ENCODE measurements at regions not wholly inside any gene's neighbourhood (a gene's known extent, or its start where the extent isn't known, plus 50 kb on each side); places are given as distances from the start of the nearest gene placed in this dataset.

DNA sequence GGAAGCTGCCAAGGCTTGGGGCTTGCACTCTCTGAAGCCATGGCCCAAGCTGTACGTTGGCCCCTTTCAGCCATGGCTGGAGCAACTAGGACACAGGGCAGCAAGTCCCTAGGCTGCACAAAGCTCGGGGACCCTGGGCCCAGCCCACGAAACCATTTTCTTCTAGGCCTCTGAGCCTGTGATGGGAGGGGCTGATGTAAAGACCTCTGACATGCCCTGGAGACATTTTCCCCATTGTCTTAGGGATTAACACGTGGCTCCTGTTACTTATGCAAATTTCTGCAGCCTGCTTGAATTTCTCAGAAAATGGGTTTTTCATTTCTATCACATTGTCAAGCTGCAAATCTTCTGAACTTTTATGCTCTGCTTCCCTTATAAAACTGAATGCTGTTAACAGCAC, 83.0 kb upstream of the DAP start:
- TF ChIP-seq, protein P1, sequence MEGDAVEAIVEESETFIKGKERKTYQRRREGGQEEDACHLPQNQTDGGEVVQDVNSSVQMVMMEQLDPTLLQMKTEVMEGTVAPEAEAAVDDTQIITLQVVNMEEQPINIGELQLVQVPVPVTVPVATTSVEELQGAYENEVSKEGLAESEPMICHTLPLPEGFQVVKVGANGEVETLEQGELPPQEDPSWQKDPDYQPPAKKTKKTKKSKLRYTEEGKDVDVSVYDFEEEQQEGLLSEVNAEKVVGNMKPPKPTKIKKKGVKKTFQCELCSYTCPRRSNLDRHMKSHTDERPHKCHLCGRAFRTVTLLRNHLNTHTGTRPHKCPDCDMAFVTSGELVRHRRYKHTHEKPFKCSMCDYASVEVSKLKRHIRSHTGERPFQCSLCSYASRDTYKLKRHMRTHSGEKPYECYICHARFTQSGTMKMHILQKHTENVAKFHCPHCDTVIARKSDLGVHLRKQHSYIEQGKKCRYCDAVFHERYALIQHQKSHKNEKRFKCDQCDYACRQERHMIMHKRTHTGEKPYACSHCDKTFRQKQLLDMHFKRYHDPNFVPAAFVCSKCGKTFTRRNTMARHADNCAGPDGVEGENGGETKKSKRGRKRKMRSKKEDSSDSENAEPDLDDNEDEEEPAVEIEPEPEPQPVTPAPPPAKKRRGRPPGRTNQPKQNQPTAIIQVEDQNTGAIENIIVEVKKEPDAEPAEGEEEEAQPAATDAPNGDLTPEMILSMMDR (IDR thresholded peaks at IDR 0.05) = no peak
- no peak for TF ChIP-seq POLR2A (IDR thresholded peaks at IDR 0.05)
